H1 (cell line): ENCODE measurements at regions not wholly inside any gene's neighbourhood (a gene's known extent, or its start where the extent isn't known, plus 50 kb on each side); places are given as distances from the start of the nearest gene placed in this dataset.

ENCODE experiments used
- CTCF ChIA-PET: fragments of 300-600 bp; sonication (Branson Sonifier 250); formaldehyde crosslinking; loops from one replicate; lab custom pipeline; 2021; ENCODE audit not compliant: partially characterized antibody; lab: Charles Lee
- POLR2A ChIA-PET: fragments of 300-600 bp; sonication (Branson Sonifier 250); formaldehyde crosslinking; loops from one replicate; lab custom pipeline; 2021; ENCODE audit warnings: inconsistent platforms; ENCODE audit not compliant: partially characterized antibody; lab: Charles Lee
- DNase-seq, 2 experiments: peaks; one replicate each; pipeline versions ENCODE4 v3.0.0 to v3.0.0-alpha.2; 2010 to 2022; ENCODE audit warnings: low spot score in 2 of 2, low read depth in 1 of 2, mixed read lengths in 1 of 2
- FAIRE-seq: peaks from 2 replicates; lab custom pipeline; 2011; peaks lifted over from hg19 to GRCh38; lab: Jason Lieb, UNC
- H2AFZ ChIP-seq: 2 replicates; pipeline ENCODE4 v1.8.1; 2012; ENCODE audit warnings: low read length, inconsistent platforms
- H2AK5ac ChIP-seq: 2 replicates; pipeline ENCODE4 v1.6.1; 2013; ENCODE audit warnings: low read depth, low read length
- H2BK120ac ChIP-seq: replicated peaks from 2 replicates; pipeline ENCODE3; 2013; ENCODE audit warnings: low read depth, low read length, inconsistent platforms
- H2BK12ac ChIP-seq: 2 replicates; pipeline ENCODE4 v1.6.1; 2013; ENCODE audit warnings: low read depth, low read length
- H2BK15ac ChIP-seq: 2 replicates; pipeline ENCODE4 v1.6.1; 2013; ENCODE audit warnings: low read length
- H2BK20ac ChIP-seq: 2 replicates; pipeline ENCODE4 v1.6.1; 2013; ENCODE audit warnings: low read length
- H2BK5ac ChIP-seq: 2 replicates; pipeline ENCODE4 v1.6.1; 2013; ENCODE audit warnings: low read depth, low read length
- H3K14ac ChIP-seq: 2 replicates; pipeline ENCODE4 v1.6.1; 2013; ENCODE audit warnings: inconsistent platforms; ENCODE audit not compliant: insufficient read length
- H3K18ac ChIP-seq: 2 replicates; pipeline ENCODE4 v1.6.1; 2013; ENCODE audit warnings: low read length; ENCODE audit errors: extremely low read depth
- H3K23ac ChIP-seq: 2 replicates; pipeline ENCODE4 v1.6.1; 2013; ENCODE audit warnings: inconsistent platforms; ENCODE audit not compliant: insufficient read length
- H3K23me2 ChIP-seq: 2 replicates; pipeline ENCODE4 v1.6.1; 2013; ENCODE audit warnings: low read depth, low read length
- H3K27ac ChIP-seq: 2 replicates; pipeline ENCODE4 v1.6.1; 2011; ENCODE audit warnings: low read depth, low read length, inconsistent platforms
- H3K27me3 ChIP-seq, 4 experiments: replicated peaks in 1 of 4; 1 replicate in 1 of 4; 2 replicates in 3 of 4; pipeline versions ENCODE4 v1.6.1 to v1.8.1; 2011 to 2013; ENCODE audit warnings: low read length in 3 of 4, mild to moderate bottlenecking in 3 of 4, inconsistent platforms in 2 of 4, mixed read lengths in 2 of 4, moderate library complexity in 1 of 4; ENCODE audit not compliant: control insufficient read depth in 3 of 4, insufficient read depth in 3 of 4; ENCODE audit errors: extremely low read depth in 1 of 4
- H3K36me3 ChIP-seq, 4 experiments: 2 replicates each; pipeline versions ENCODE4 v1.6.1 to v1.8.1; 2011 to 2013; ENCODE audit warnings: mild to moderate bottlenecking in 4 of 4, low read length in 3 of 4, moderate library complexity in 2 of 4, control low read depth in 1 of 4, inconsistent platforms in 1 of 4; ENCODE audit not compliant: insufficient read depth in 4 of 4, control insufficient read depth in 2 of 4
- H3K4ac ChIP-seq: replicated peaks from 2 replicates; pipeline ENCODE3; 2013; ENCODE audit warnings: low read length, low read depth, mixed read lengths, inconsistent platforms; ENCODE audit not compliant: insufficient read length
- H3K4me1 ChIP-seq, 4 experiments: replicated peaks in 1 of 4; 1 replicate in 1 of 4; 2 replicates in 3 of 4; pipeline versions ENCODE4 v1.6.1 to v1.8.1; 2011 to 2013; ENCODE audit warnings: low read length in 3 of 4, inconsistent platforms in 2 of 4, mixed read lengths in 1 of 4; ENCODE audit not compliant: insufficient read depth in 4 of 4, control insufficient read depth in 3 of 4
- H3K4me2 ChIP-seq, 2 experiments: 2 replicates each; pipeline versions ENCODE4 v1.6.1 to v1.8.1; 2011 to 2013; ENCODE audit warnings: low read depth in 2 of 2, low read length in 2 of 2, control low read depth in 1 of 2, inconsistent platforms in 1 of 2, mild to moderate bottlenecking in 1 of 2; ENCODE audit not compliant: insufficient read depth in 1 of 2
- H3K4me3 ChIP-seq, 4 experiments: fragments of 200-600, 300-600 bp in 1 of 4; sonication (generic), shearing (Covaris generic), sonication (Bioruptor Twin) in 1 of 4; 2 replicates each; pipeline versions ENCODE4 v1.5.1 to v1.8.1; 2011 to 2016; ENCODE audit warnings: low read length in 4 of 4, low read depth in 3 of 4, control low read depth in 2 of 4, inconsistent platforms in 2 of 4, mild to moderate bottlenecking in 2 of 4, mixed read lengths in 1 of 4, moderate library complexity in 1 of 4; ENCODE audit not compliant: insufficient read depth in 2 of 4; ENCODE audit errors: extremely low read depth in 1 of 4
- H3K56ac ChIP-seq: replicated peaks from 2 replicates; pipeline ENCODE3; 2013; ENCODE audit warnings: low read depth, mild to moderate bottlenecking, mixed read lengths, low read length, inconsistent platforms; ENCODE audit not compliant: insufficient read length
- H3K79me1 ChIP-seq: 2 replicates; pipeline ENCODE4 v1.6.1; 2013; ENCODE audit warnings: low read depth, low read length, control low read depth
- H3K79me2 ChIP-seq, 2 experiments: 2 replicates each; pipeline versions ENCODE4 v1.6.1 to v1.8.1; 2012 to 2013; ENCODE audit warnings: low read length in 2 of 2, mild to moderate bottlenecking in 2 of 2, inconsistent platforms in 1 of 2; ENCODE audit not compliant: insufficient read depth in 2 of 2, control insufficient read depth in 1 of 2
- H3K9ac ChIP-seq, 4 experiments: replicated peaks in 1 of 4; 1 replicate in 1 of 4; 2 replicates in 3 of 4; pipeline versions ENCODE4 v1.6.1 to v1.8.1; 2011 to 2013; ENCODE audit warnings: low read depth in 3 of 4, low read length in 3 of 4, control low read depth in 2 of 4, mild to moderate bottlenecking in 2 of 4, moderate library complexity in 2 of 4, inconsistent platforms in 1 of 4; ENCODE audit errors: extremely low read depth in 1 of 4
- H3K9me3 ChIP-seq, 2 experiments: 2 replicates each; pipeline versions ENCODE4 v1.6.1 to v1.8.1; 2012 to 2013; ENCODE audit warnings: mild to moderate bottlenecking in 2 of 2, moderate library complexity in 2 of 2, control low read depth in 1 of 2, inconsistent platforms in 1 of 2, low read depth in 1 of 2, low read length in 1 of 2, mixed read lengths in 1 of 2; ENCODE audit not compliant: insufficient read depth in 2 of 2
- H4K20me1 ChIP-seq, 2 experiments: replicated peaks in 1 of 2; 2 replicates each; pipeline versions ENCODE3 to v1.8.1; 2011 to 2013; ENCODE audit warnings: inconsistent platforms in 2 of 2, low read length in 2 of 2, mild to moderate bottlenecking in 1 of 2; ENCODE audit not compliant: insufficient read depth in 2 of 2, control insufficient read depth in 1 of 2
- H4K5ac ChIP-seq: 2 replicates; pipeline ENCODE4 v1.6.1; 2013; ENCODE audit warnings: low read length, low read depth, mixed read lengths, inconsistent platforms; ENCODE audit not compliant: insufficient read length
- H4K8ac ChIP-seq: 2 replicates; pipeline ENCODE4 v1.8.0; 2013; ENCODE audit warnings: mild to moderate bottlenecking, moderate library complexity, low read length, inconsistent platforms; ENCODE audit not compliant: insufficient read depth; ENCODE audit errors: extremely low read depth
- H4K91ac ChIP-seq: replicated peaks from 2 replicates; pipeline ENCODE3; 2013; ENCODE audit warnings: low read length, mixed read lengths, inconsistent platforms; ENCODE audit not compliant: insufficient read length
- CEBPB ChIP-seq: IDR thresholded peaks from 2 replicates; pipeline ENCODE4 v1.6.1; 2012; ENCODE audit warnings: low read depth, low read length
- NRF1 ChIP-seq: IDR thresholded peaks from 2 replicates; pipeline ENCODE4 v1.6.1; 2011; ENCODE audit warnings: mild to moderate bottlenecking, low read depth, low read length, improper control_type of control experiment
- SAP30 ChIP-seq: fragments of 300-600 bp; sonication (generic); IDR thresholded peaks from 2 replicates; pipeline ENCODE4 v1.7.1; 2012; ENCODE audit warnings: low read length, moderate library complexity, mild to moderate bottlenecking, inconsistent platforms; ENCODE audit not compliant: insufficient read depth, insufficient replicate concordance
- SP2 ChIP-seq: IDR thresholded peaks from 2 replicates; pipeline ENCODE4 v1.6.1; 2012; ENCODE audit warnings: mild to moderate bottlenecking, low read length, inconsistent platforms
- SP4 ChIP-seq: IDR thresholded peaks from 2 replicates; pipeline ENCODE4 v1.6.1; 2012; ENCODE audit warnings: low read length, inconsistent platforms
- SUZ12 ChIP-seq: fragments of 200-600 bp; sonication (generic); IDR thresholded peaks from 2 replicates; pipeline ENCODE4 v1.6.1; 2012; ENCODE audit warnings: mild to moderate bottlenecking, inconsistent platforms, low read length, moderate library complexity, mixed read lengths
- WGBS, 2 experiments: shearing (Covaris generic) in 1 of 2; methylation state at CpG; one replicate each; pipeline versions ENCODE4 v1.1.6 to v1.1.7; 2013 to 2015; ENCODE audit warnings: low lambda C conversion rate in 2 of 2, mixed read lengths in 2 of 2, inconsistent platforms in 1 of 2, low coverage in 1 of 2, missing lambda C conversion rate in 1 of 2; ENCODE audit not compliant: insufficient replicate concordance in 2 of 2, insufficient coverage in 1 of 2, insufficient read length in 1 of 2; ENCODE audit errors: extremely low coverage in 1 of 2, missing lambda C conversion rate in 1 of 2; 5-methylcytosine and 5-hydroxymethylcytosine counted together
- TF ChIP-seq, protein P1 (sequence below), 3 experiments: IDR thresholded peaks; 1 replicate in 2 of 3; 2 replicates in 1 of 3; pipeline versions ENCODE4 v1.5.1 to v1.6.1; 2011; ENCODE audit warnings: low read length in 3 of 3, mild to moderate bottlenecking in 3 of 3, inconsistent platforms in 2 of 3, low read depth in 1 of 3, moderate library complexity in 1 of 3; ENCODE audit not compliant: insufficient read depth in 1 of 3; ENCODE audit errors: control extremely low read depth in 1 of 3

DNA sequence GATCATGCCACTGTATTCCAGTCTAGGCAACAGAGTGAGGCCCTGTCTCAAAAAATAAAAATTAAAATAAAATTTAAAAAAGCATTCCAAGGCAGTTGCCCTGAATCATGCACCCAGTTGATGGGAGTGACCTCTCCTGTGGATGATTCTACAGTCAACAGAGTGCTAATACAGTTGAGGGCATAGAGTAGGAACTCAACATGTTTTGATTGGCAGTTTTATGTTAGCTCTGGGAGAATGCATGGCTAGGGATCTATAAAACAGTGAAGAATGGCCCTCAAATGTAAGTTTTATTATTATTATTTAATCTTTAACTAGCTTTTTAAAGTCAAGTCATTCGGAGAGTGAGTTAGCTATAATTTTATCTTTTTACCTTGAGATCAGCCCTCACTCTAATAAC is 228.5 kb upstream of the ITGA4 start:
- H2BK5ac ChIP-seq, result no peak overlapping the region
- H2AFZ ChIP-seq, result no peak overlapping the region
- no peak overlapping the region for H2BK120ac ChIP-seq
- H4K91ac ChIP-seq, result no peak overlapping the region
- WGBS, 2 experiments, result 91% methylated on average over 1 of the region's 1 CpG; no CpG with 5 or more reads in 1 of the 2 experiments
- H2BK12ac ChIP-seq, result no peak overlapping the region
- H3K56ac ChIP-seq, result no peak overlapping the region
- H4K5ac ChIP-seq, result no peak overlapping the region
- H3K27ac ChIP-seq, result no peak overlapping the region
- no peaks in the 10 kb centered on the region for H3K79me2 ChIP-seq
- no peak overlapping the region for H3K14ac ChIP-seq
- H3K79me1 ChIP-seq, result no peaks in the 10 kb centered on the region
- FAIRE-seq (no peak), DNase-seq (no peak)
- H3K4me1 ChIP-seq, result 0 out of 7 replicates have a peak, but pooled peaks cover 0 to 2% (median 0%) of the 10 kb centered on the region in 4 experiments
- ChIA-PET POLR2A (no interaction called here), CTCF (interaction anchor here (0.6 to 2.0 kb wide), 5 partner anchors 8 to 693 kb away, joined by 3 to 8 read pairs (median 4); no protein-coding TSS in a partner anchor)
- no peak overlapping the region for H2BK15ac ChIP-seq
- H3K4me2 ChIP-seq, result no peak overlapping the region
- no peak overlapping the region for H3K18ac ChIP-seq
- TF ChIP-seq SP4, result no peak
- TF ChIP-seq NRF1, result no peak
- no peak for TF ChIP-seq SAP30
- TF ChIP-seq CEBPB, result no peak
- TF ChIP-seq, protein P1, sequence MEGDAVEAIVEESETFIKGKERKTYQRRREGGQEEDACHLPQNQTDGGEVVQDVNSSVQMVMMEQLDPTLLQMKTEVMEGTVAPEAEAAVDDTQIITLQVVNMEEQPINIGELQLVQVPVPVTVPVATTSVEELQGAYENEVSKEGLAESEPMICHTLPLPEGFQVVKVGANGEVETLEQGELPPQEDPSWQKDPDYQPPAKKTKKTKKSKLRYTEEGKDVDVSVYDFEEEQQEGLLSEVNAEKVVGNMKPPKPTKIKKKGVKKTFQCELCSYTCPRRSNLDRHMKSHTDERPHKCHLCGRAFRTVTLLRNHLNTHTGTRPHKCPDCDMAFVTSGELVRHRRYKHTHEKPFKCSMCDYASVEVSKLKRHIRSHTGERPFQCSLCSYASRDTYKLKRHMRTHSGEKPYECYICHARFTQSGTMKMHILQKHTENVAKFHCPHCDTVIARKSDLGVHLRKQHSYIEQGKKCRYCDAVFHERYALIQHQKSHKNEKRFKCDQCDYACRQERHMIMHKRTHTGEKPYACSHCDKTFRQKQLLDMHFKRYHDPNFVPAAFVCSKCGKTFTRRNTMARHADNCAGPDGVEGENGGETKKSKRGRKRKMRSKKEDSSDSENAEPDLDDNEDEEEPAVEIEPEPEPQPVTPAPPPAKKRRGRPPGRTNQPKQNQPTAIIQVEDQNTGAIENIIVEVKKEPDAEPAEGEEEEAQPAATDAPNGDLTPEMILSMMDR (IDR thresholded peaks at IDR 0.05; ENCODE audit: control extremely low read depth in 1 of 3, insufficient read depth in 1 of 3, low read depth in 1 of 3, low read length in 3 of 3), result no peak
- no peak for TF ChIP-seq SUZ12
- TF ChIP-seq SP2, result no peak
- H3K27me3 ChIP-seq, result no peaks in the 10 kb centered on the region
- H4K20me1 ChIP-seq, result no peaks in the 10 kb centered on the region
- no peak overlapping the region for H3K4ac ChIP-seq
- H2BK20ac ChIP-seq, result no peak overlapping the region
- no peak overlapping the region for H3K4me3 ChIP-seq
- no peaks in the 10 kb centered on the region; the same call in 1 of the 2 replicates for H3K23me2 ChIP-seq
- H3K36me3 ChIP-seq, result no peaks in the 10 kb centered on the region
- no peak overlapping the region for H3K9ac ChIP-seq
- H4K8ac ChIP-seq, result no peak overlapping the region
- H3K23ac ChIP-seq, result no peak overlapping the region
- no peaks in the 10 kb centered on the region for H3K9me3 ChIP-seq
- no peak overlapping the region for H2AK5ac ChIP-seq
